HG02938 (cell line): ENCODE measurements at regions not wholly inside any gene's neighbourhood (a gene's known extent, or its start where the extent isn't known, plus 50 kb on each side); places are given as distances from the start of the nearest gene placed in this dataset.
"Not testable (repeated sequence)": the region's sequence is repeated elsewhere in the genome, so short reads cannot be mapped to it uniquely, and the experiment has no call there.

Experiments
- ATAC-seq: cut with Tn5 transposase; IDR thresholded peaks from one replicate; pipeline ENCODE4 v1.9.1; 2021; ENCODE audit warnings: mild to moderate bottlenecking, moderate library complexity; ENCODE audit not compliant: unreplicated experiment

DNA sequence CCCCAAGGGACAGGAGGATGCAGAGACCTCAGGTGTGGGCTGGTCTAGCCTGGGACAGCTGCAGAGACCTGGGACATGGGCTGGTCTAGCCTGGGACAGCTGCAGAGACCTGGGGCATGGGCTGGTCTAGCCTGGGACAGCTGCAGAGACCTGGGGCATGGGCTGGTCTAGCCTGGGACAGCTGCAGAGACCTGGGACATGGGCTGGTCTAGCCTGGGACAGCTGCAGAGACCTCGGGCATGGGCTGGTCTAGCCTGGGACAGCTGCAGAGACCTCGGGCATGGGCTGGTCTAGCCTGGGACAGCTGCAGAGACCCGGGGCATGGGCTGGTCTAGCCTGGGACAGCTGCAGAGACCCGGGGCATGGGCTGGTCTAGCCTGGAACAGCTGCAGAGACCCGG is 310.8 kb downstream of the TEX29 start:
- ATAC-seq = not testable (repeated sequence)

- no peak for ATAC-seq
Measured at GRCh38 chr13:111632906-111633305, 312.5 kb downstream of the TEX29 start.

DNA sequence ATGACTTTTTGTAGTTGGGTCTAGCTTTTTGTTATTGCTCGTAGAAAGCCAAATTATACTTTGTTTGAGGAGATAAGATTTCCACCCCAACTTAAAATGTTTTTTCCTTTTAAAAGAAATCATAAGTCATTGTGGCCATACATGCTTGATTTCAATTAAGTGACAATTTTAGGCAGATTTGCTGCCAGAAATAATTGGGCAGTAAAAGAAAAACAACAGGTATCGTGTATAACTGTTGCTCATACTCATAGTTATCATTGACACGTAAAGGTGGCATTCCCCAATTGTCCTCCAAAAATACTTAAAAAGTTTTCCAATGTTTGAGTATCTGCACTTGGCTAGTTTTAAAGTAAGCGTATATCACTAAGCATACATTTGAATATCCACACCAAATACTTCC is 313.0 kb downstream of the TEX29 start:
- ATAC-seq = no peak

DNA sequence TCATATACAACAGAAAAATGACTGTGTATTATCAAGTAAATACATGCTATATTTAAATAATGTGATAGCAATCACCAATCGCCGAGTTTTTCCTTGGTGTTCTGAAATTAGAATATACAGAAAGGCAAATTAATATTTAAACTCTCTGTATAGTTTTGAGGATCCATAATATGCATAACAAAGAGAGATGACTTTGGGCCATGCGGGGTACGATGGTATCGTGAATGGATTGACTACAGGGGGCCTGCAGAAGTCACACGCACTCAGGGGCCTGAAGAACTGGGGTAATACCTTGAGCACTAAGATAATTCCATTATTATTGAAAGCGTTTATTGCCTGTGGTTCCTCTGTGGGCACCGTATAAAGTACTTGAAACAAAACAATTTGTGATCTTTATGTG is 314.0 kb downstream of the TEX29 start:
- no peak for ATAC-seq

DNA sequence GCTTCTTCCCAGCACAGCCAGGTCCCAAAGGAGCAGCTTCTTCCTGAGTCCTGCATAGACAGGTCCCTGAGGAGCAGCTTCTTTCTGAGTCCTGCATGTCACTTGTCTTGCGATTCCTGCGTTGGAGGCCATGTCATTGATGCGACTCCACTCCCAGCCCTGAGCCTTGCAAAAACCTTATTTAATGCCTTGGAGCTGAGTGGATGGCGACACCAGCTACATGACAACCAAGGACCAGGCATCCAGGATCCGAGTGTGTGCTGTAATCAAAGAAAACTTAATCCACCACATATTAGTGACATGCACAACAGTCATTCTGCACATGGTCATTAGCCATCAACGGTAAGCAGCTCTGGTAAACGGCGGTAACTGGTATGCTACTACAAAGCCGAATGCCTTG is 315.8 kb downstream of the TEX29 start:
- no peak for ATAC-seq

DNA sequence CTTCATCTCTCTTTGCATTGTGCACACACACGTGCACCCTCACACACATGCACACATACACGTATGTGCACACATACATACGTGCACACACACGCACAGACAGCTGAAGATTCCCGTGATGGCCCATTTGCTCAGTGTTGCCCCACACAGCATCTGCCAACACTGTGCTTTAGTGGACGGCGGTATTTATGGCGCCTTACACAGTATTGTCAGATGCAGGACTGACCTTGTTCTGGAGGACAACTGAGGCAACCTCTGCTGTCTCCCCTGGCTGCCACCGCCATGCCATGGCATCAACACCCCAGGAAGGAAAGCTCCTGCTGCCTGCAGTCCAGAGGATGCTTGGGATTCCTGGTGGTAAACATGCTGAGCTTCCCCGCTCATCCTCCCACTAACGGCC is 316.4 kb downstream of the TEX29 start:
- no peak for ATAC-seq

DNA sequence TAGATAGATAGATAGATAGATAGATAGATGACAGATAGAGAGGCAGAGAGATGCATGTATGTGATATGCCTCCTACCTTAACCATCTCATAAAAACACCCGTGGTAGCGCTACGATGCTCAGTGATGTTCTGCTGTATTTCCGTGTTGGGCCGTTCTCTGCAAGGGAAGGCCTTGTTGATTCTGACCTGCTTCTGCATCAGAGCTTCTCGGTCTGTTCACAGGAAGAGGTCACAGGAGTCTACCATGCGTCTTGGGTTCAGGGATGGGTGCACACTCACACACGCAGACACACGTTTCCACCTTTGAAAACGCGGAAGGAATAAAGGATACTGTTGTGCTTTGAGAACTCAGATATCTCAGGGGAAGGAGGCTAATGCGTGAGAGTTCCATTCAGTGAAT is 316.9 kb downstream of the TEX29 start:
- ATAC-seq = no peak

- no peak for ATAC-seq
Measured at GRCh38 chr13:111638233-111638632, 317.8 kb downstream of the TEX29 start.

- no peak for ATAC-seq
Measured at GRCh38 chr13:111639196-111639705, 318.8 kb downstream of the TEX29 start.

DNA sequence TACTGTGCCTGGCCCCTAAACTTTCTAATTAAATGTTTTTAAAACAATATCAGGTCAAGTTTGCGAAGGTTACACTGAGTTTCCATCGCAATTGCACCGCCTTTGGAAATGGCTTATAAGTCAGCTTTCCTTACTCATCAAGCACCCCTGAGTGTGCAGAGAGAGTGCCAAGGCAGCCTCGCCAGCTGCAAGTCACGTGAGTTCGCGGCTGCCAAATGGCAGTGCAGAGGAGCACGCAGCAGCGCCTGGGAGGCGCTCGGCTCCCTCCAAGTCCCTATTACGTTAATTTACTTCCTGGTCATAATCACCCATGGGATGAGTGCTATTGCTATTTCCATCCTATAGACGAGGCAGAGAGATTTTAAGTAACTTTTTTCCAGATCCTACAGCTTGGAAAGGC is 319.6 kb downstream of the TEX29 start:
- ATAC-seq = no peak

DNA sequence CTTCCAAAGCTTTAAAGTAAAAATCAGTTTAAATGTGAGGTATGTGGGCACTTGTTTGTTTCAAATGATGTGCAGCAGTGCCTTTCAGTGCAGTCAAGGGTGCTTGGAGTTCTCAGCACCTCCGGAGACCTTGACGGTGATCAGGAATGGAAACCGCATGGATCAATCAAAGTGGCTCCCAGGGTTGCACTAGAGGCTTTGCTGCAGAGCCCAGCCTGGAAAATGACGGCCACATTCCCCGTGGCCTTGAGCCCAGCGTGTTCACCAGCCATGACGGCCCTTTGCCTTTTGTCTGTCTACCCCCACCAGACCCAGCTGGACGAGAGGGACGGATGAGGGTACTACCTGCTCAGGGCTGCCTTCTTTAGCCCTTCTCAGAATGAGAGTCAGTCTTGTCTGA is 320.0 kb downstream of the TEX29 start:
- ATAC-seq = no peak

DNA sequence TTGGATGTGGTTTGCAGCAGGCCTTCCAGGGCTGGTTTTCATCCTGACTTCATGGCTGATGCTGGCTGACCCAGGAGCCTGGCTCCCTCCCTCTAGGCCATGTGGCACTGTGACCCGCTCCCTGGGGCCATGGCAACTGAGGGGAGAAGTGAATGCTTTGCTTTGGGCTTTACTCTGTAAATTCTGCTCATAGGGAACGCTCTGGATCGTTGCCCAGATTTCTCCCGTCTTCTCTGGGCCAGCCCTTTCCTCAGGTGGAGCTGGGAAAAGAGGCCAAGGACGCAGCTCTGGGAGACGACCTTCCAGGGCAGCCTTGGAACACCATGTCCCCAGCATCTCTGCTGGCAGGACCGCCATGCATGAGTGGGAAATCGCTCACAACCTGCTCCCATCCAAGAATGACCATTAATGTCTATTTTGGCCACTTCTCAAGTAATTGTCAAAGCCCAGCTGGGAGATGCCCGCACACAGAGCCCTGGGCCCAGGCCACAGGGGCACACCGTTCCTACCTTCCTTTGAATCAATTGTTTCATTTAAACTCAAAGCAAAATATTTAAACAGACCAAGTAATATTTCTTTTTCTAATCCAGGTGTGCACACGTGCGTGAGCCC is 321.8 kb downstream of the TEX29 start:
- no peak for ATAC-seq

DNA sequence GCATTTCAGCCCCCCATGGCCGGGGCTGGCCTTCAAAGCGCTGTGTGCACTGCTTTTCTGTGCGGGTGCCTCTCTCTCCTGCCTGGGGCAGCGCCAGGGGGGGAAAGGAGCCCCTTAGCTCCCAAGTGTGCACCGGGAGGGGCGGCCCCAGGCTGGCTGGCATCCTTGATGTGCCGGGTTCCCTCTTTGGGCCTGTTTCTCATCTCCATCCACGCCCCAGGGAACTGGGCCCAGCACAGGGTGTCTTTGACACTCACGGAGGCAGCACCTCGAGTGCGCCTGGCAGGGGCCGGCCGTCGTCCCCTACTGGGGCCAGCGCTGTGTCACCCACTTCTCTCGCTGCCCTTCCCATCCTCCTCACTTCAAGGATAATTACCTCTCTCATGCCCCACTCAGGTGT is 324.3 kb downstream of the TEX29 start:
- no peak for ATAC-seq

DNA sequence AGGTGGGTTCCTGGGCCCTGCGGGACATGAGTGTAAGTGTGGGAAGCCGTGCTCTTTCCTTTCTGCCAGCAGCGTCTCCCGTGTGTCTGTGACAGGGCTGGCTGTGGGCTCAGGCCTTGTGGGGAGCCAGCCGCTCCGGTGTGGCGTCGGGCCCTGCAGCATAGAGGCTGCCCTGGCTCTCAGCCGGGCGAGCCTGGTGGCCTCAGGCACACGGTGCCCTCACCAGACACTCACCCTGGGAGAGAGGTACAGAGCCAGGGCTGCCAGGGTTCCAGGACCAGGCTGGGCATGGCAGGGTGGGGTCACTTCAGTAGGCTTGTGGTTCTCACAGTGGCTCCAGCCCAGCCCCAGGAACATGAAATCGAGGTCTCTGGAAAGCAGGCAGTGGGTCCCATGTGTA is 324.8 kb downstream of the TEX29 start:
- ATAC-seq = no peak

DNA sequence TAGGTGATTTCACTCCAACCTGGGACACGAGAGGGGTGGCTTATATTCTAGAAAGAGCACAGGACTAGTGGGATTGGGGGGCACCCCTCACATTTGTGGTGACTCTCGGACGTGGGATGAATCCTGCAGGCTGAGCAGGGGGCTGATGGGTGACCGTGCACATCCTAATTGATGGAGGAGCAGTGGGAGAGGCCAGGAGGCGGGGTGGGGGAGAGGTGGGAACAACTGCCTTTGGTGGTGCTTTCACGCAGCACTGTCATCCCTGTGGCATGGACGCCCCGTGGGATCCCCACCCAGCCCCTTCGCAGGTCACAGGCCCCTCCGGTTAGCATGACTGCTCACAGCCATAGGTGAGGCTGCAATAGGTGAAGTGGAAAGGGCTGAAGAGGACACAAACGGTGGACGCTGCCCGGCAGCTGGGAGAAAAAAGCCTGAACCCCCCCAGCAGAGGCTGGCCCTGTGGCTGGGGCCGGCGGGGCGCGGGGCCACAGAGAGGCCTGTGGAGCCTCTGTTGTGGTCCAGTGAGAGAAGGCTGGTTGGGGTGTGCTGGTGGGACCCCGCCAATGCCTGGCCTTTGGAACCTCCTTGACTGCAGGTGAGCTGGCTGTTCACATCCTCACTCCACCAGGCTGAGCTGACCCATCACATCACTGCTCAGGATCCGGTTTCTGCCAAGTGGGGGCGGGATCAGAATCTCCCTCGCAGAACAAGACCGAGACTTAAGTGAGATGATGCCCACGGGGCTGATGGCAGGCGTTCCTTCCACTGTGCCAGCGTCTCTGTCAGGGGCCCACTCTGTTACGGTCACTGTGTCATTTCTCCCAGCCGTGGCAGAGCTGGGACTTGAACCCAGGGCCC is 325.4 kb downstream of the TEX29 start:
- no peak for ATAC-seq

DNA sequence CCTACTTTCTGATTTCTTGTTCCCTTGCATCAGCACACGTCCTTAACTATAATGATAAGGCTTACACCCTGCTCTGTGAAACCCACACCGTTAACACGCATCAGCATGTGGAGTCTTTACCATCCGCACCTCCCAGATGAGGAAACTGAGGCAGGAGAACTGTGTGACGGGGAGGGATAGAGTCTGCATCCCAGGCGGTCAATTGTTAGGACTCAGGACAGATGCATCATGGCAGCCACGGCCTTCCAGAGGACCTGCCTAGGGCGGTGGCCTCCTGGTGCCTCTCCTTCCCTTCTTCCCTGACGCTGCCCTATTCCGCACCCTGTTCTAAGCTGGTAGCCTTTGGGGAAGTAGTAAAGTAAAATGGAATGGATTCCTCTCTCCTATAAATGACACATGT is 326.0 kb downstream of the TEX29 start:
- no peak for ATAC-seq

DNA sequence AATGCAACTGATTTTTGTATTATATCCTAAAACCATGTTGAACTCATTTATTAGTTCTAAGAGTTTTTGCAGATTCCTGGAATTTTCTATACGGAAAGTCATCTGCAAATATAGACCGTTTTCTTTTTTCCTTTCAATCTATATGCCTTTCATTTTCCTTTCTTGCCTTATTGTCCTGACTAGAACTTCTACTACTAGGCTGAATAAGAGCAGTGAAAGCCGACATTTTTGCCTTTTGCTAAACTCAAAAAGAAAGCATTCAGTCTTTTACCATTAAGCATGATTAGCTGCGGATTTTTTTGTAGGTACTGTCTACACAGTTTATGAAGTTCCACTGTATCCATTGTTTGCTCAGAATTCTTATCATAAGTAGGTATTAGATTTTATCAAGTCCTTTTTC is 328.4 kb downstream of the TEX29 start:
- ATAC-seq = no peak

DNA sequence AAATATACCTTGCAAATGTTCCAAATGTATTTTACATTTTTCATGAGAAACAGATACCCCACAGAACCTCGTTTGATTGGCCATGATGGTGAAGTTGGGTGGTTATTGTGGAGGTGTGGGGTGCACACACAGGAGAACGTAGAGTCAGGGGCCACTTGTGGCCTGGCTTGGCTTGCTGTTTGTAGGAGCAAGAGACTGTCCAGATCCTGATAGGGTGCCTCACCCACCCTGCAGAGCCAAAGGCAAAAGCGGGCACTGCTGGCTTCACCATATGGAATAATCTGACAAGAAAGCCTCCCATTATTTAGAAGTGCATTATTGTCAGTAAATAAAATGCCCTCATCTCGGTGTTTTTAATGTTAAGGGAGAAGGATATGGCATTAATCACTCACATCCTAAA is 330.2 kb downstream of the TEX29 start:
- no peak for ATAC-seq

- no peak for ATAC-seq
Measured at GRCh38 chr13:111652676-111653075, 332.2 kb downstream of the TEX29 start.

DNA sequence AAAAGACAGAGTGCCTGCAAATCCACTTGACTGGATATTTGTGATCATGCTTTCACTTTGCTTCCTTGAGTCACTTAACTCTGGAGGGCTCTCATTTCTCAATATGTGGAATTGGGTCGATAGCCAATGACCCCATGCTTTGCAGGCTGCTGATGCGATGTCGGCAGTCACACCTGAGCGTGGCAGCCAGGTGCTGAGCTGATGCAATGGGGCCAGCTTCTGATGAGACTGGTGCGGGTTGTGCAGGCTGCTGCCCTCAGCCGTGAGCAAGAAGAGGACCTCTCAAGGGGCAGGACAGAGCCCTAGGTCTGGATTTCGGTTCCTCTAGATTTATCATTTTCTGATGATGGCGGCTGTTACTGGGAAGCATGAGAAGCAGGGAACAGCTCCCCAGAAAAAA is 334.1 kb downstream of the TEX29 start:
- no peak for ATAC-seq

- ATAC-seq = no peak
Measured at GRCh38 chr13:111656439-111656838, 336.0 kb downstream of the TEX29 start.

DNA sequence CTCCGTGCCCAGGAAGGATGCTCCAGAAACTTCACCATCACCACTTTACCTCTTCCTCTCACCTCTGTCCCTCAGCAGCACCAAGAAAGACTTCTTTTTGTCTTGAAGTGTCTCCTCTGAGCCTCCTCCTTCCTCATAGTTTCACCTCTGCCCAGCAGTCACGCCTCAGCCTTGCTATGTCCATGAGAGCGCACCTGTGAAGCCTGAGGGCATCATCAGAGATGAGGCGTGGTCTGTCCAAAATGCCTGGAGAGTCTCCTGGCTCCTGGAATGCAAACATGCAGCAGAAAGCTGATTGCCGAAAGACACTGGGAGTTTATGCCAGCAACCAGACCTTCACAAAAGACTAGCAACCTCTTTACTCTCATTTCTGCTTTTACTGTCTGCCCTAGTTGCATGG is 336.6 kb downstream of the TEX29 start:
- ATAC-seq = no peak
